Epithelial cell of prostate (primary cell): ENCODE measurements at regions not wholly inside any gene's neighbourhood (a gene's known extent, or its start where the extent isn't known, plus 50 kb on each side); places are given as distances from the start of the nearest gene placed in this dataset.

Source experiments
- DNase-seq: peaks from one replicate; pipeline ENCODE4 v3.0.0-alpha.2; 2011; ENCODE audit warnings: low read depth, low spot score
- H3K27ac ChIP-seq: fragments of 450-650 bp; 2 replicates; pipeline ENCODE4 v1.5.1; 2017; ENCODE audit warnings: mild to moderate bottlenecking

DNA sequence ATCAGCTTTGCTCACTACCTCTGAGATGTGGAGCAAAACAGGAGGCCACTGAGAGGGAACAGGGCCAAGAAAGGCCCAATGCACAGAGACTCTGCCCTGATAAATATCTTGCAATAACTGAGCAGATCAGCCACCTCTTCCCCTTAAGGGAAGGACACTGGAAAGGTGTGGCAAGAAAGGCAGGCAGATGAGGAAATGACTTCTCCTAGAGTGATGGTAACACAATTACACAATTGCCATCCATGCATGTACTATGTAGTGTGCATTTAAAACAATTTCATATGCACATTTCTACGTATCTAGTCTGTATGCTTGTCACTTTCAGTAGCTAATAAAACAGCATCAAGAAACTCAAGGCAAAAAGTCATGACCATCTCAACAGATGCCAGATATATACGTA lies 322.5 kb downstream of the DRD1 start:
- no peak for DNase-seq
- no peak overlapping the region for H3K27ac ChIP-seq

DNA sequence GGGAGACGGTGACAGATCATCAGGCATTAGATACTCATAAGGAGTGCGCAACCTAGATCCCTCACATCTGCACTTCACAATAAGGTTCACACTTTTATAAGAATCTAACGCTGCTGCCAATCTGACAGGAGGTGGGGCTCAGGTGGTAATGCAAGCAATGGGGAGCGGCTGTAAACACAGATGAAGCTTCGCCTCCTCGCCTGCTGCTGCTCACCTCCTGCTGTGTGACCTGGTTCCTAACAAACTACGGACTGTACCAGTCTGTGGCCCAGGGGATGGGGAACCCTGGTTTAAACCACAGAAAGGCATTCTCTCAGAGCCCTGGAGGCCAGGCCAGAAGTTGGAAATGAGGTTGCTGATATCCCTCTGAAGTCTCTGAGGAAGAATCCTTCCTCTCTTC lies 323.6 kb downstream of the DRD1 start:
- DNase-seq: no peak
- H3K27ac ChIP-seq: no peak overlapping the region

DNA sequence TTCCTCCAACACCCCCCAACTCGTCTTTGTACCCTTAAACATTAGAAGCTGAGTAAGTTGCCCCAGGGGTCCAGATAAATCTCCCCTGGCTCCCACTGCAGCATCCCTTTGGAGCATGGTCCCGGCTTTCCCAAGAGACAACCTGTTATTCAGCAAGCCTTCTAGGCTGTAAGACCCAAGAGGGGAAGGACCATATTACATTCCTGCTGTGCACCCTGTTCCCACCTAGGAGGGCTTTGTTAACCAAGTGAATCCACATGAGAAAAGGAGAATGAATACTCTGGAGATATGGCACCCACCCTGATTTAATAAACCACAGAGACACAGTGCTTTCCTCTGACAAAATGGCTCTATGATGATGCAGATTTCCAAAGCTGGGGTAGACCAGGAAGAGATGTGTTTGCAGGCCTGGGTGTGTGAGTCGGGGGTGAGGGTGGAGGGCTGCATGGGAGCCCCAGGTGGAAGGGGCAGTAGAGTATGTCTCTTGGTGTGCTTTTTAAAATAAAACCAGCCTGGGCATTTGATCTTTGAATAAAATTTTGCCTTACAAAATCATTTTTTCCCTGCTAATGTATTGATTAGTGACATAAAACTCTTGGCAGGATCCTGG lies 325.2 kb downstream of the DRD1 start:
- H3K27ac ChIP-seq: no peak overlapping the region
- DNase-seq: no peak

DNA sequence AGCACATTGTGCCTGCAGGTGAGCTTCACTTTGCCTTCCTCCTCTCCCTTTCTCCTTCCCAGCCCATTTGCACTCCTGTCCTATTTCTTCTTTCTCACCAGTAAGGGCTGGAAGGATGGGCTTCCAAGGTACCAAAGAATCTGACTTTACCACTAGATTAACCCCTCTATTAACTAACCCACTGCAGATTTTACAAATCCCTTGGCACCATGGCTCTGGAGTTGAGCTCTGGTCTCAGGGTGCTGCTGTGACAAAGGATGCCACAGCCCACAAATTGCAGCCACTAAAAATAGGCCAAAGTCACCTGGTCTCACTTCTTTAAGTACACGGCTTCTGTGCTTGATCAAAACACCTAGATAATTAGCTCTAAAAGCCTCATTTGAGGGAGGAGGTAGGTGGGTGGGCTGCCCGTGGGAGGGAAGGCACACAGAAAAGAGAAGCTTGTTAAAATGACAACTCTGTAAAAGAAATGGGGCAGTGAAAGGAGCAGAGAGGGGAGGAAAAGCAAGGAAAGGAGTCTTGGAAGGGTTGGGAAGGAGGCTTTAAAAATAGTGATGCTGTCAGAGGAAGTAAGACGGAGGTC lies 327.4 kb downstream of the DRD1 start:
- no peak for DNase-seq

DNA sequence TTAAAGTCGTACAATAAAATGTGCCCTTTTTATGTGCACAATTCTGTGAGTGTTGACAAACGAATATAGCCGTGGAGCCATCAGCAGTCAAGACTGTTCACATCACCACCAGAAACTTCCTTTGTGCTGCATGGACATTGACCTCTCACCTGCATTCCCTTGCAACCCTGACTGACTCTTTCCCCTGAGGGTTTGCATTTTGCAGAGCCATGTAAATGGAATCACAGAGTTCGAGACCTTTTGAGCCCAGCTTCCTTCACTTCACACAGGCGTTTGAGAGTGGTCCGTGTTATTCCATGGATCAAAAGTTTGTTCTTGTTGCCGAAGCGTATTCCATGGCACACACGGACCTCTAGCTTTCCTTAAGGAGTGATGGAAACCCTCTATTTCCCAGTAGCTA lies 328.2 kb downstream of the DRD1 start:
- DNase-seq: no peak
- H3K27ac ChIP-seq: no peak overlapping the region

More for the DNA sequence above, 327.4 kb downstream of the DRD1 start:
- H3K27ac ChIP-seq: no peak overlapping the region

DNA sequence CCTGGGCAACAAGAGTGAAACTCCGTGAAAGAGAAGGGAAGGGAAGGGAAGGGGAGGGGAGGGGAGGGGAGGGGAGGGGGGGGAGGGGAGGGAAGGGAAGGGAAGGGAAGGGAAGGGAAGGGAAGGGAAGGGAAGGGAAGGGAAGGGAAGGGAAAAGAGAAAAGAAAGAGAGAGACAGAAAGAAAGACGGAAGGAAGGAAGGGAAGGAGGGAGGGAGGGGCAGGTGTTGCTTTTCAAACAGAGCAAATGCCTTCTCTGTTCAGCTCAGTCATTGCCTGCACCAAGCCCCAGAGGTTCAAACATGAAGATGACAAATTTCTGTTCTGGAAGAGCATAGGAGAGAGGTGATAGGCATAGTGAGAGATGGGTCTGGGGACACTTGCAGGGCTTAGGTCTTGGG lies 330.0 kb downstream of the DRD1 start:
- DNase-seq: no peak
- H3K27ac ChIP-seq: no peak overlapping the region

DNA sequence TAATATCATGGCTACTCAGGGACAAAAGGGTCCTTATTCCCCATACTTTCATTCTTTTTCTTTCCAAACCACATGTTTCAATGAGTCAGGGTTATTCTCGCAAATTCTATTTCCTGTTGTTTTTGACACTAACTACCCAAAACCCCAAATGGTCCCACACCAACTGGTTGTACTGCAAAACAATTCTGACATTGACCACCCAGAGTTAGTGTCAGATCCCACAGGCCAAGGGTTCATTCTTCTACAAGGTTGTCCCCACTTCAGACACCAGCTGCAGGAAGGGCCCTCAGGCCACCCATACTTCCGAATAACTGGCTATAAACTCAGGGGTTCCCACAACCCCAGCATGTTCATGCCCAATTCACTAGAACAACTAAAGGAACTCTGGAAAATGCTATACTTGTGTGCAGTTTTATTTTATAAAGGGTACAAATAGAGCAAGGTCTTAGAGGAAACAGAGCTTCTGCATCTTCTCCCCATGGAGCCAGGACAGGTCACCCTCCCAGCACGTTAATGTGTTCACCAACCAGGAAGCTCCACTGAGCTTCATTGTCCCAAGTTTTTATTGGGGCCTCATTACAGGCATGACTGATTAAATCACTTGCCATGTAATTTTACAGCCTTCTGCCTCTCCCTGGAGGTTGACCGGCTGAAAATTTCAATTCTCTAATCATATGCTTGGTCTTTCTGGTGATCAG lies 334.8 kb downstream of the DRD1 start:
- no peak overlapping the region for H3K27ac ChIP-seq
- no peak for DNase-seq

DNA sequence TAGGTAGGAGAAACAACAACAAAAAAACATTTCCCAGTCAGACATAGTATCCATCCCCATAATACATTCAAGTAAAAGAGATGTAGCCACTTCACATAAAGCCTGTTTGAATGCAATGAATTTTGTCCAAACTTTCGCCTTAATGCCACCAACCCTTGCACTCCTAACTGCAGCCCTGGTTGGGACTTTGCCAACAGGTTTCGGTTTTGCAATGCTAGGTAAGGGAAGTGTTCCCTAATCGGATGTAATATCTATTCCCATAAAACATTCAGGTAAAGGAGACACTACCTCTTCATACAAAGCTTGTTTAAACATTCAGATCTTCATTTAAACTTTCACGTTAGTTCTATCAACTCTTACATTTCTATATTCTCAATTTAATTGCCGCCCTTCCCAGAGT lies 336.1 kb downstream of the DRD1 start:
- H3K27ac ChIP-seq: no peak overlapping the region
- no peak for DNase-seq

DNA sequence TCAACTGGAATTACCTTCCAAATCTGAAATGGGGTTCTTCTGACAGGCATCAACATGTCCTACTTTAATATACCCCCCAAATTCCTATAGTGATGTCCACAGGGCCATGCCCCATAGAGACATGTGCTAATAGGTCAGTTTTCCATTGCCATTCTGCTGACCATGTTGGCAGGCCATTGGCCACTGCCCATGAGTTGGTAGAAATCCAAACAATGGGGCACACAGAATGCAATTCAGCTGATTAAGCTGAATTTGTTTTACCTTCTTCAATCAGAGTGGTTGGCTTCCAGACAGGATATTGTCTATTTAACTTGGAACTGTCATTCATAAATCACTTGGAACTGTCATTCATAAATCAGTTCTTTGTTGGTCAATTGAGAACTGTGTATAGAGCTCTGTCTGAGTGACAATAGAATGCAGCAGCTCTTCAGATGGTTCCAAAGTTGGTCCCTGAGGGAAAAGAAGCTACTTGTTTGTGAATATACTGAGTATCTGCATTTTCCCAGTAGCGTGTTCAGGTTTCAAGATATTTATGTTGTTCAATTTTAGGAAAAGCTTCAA lies 336.9 kb downstream of the DRD1 start:
- DNase-seq: no peak

DNA sequence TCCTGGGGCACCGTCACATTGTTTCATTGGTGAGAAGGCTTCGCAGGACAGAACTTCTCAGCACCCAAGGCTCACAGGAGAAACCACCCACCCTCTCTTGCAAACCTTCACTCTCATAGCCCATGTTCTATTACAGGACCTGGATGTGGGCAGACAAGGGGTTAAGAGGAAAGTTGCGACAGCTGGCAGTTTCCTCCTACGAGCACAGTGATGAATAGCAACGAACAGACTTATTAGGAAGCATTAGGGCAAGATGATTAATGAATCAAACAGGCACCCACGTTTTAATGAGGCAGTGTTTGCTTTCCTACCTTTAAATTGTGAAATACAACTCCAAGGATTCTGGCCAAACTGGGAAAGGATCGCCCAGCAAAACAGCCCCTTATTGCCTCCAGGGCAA lies 339.3 kb downstream of the DRD1 start:
- H3K27ac ChIP-seq: no peak overlapping the region
- DNase-seq: no peak

More for the DNA sequence above, 336.9 kb downstream of the DRD1 start:
- no peak overlapping the region for H3K27ac ChIP-seq

DNA sequence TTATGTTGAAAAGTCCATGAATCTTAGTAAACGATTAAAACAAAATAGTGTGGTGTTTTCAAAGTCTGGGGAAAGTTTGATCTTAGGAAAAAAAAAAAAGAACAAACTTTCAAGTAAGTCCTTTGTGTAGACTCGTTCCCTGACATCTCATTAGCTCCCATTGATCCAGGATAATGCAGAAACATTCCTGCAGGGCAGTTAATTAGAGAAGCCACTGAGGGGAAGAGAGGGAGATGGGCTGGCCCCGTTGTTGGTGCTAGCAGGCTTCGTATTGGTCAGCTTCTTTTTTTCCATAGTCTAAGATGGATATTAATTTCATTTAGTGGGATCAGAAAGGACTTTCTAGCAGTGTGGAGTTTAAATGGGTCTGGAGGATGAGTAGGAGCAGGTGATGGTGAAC lies 340.2 kb downstream of the DRD1 start:
- DNase-seq: no peak
- no peak overlapping the region for H3K27ac ChIP-seq

DNA sequence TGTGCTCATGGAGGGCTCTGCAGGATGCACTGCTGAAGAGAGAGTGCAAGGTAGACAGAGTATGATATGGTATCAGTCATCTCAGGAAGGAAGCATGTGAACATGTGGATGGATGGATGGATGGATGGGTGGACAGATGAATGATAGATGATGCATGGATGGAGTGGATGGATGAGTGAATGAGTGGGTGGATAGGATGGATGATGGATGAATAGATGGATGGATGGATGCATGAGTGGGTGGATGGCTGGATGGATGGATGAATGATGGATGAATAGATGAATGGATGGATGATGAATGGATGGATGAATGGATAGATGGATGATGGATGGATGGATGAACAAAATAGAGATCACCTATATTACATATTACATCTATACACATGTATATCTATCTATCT lies 341.3 kb downstream of the DRD1 start:
- no peak overlapping the region for H3K27ac ChIP-seq

DNA sequence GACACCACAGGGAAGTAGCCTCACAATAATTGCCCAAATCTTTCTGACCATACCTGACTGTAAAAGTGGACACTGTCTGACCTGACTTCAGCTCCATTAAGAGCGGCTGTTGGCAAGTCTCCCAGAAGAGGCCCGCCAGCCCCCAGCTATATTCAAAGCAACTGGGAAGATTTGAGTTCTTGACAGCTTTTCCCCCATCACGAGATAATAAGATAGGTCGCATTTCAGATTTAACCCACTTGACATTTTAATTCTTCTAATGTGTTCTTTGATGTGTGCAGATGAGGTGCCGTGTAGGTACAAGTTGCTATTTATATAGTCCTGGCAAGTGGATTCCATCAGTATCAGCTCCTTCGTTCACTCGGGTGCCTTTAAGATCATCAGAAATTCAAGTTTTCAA lies 345.7 kb downstream of the DRD1 start:
- no peak overlapping the region for H3K27ac ChIP-seq
- no peak for DNase-seq

More for the DNA sequence above, 341.3 kb downstream of the DRD1 start:
- DNase-seq: no peak

DNA sequence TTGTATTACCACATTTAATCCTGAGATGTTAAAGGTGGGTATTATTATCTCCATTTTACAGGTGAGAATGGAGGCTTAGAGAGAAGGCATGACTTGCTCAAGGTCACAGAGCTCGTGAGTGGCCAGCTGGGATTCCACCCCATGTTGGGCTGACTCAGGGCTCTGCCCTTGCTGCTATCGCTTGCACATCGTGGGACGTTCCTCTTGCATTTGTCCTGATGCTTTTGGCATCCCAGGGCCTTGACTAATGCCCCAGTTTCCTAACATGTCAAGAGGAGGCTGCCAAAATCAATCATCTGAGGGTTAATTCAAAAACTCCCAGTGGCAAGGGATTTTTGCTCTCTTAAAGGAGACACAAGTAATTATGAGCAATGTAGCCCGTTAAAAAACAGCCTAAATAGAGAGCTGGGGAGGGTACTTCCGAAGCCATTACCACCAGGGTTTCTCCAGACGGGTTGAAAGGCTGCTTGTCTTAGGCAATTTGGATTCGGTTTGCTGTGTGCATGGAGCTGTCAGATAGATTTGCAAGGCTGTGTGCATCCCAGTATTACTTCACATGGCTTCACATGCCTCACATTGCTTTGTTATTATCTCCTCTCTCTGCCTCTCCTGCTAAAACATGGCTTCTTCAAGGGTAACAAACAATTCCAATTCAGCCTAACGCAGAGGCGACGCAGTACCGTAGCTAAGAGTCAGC lies 347.4 kb downstream of the DRD1 start:
- no peak overlapping the region for H3K27ac ChIP-seq
- no peak for DNase-seq

DNA sequence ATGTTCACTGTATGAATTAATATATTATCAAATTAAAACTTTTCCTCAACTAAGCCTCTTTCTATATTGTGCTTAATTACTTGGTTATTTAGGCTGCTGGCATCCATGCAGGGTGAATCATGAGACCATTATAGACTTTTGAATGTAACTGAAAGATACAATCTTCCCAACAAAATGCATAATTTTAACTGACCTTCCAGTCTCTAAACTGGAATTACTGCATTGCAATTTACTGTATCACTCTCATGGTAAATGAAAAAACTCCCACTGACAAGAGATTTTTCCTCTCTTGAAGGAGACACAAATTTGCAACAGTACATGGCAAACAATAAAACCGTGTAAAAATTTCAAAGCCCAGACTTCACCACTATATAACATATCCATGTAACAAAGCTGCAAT lies 349.5 kb downstream of the DRD1 start:
- DNase-seq: no peak
- no peak overlapping the region for H3K27ac ChIP-seq

DNA sequence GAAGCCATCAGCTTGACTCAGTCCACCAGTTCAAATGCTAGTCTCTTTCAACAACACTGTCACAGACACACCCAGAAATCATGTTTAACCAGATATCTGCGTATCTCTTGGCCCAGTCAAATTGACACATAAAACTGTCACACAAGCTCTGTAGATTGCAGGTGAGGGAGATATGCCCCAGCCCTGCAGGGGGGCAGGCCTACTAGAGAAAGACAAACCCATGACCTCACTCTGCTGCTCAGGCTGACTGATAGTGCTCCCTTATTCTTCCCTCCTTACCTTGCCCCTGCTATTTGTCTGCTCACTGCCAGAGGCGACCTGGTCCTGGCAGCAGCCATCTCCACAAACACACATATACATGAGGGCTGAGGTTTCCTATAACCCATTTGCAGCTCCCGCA lies 351.3 kb downstream of the DRD1 start:
- no peak for DNase-seq
- no peak overlapping the region for H3K27ac ChIP-seq

DNA sequence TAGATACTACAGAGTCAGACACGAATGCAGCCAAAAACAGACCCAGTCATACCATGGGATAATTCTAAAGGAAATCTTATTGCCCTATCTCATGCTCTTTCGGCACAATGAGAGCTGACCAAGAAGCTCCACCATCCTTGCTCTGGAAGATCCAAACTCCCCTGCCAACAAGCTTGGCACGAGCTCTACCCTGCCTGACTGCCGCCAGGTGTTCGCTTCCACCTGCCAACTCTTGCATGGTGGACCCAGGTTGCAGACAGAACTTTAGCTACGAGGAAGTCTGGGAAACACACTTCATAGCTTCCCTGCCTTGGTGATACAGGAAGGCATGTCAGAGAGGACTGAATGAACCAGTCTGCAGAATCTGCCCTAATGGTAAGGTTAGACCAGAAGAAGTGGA lies 355.0 kb downstream of the DRD1 start:
- DNase-seq: no peak
- no peak overlapping the region for H3K27ac ChIP-seq

DNA sequence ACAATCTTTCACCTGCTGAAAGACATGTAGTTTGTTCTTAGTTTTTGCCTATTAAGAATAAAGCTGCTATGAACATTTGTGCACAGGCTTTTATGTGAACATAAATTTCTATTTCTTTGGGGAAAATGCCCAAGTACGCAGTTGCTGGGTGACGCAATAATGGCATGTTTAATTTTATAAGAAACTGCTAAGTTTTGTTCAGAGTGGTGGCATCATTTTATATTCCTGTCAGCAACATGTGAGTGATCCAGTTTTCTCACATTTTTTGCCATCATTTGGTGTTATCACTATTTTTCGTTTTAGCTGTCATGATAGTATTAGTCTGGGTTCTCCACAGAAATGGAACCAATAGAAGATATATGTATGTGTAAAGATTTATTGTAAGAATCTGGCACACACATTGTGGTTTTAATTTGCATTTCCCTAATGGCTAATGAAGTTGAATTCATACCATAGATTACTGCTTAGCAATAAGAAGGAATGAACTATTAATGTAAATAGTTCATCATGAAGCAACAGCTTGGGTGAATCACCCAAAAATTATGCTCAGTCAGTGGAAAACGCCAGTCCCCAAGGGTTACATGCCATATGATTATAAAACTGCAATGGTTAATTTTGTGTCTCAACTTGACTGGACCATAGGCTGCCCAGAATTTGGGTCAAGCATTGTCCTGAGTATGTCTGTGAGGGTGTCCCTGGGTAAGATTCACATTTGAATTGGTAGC lies 358.6 kb downstream of the MSX2 start:
- no peak overlapping the region for H3K27ac ChIP-seq
- no peak for DNase-seq

DNA sequence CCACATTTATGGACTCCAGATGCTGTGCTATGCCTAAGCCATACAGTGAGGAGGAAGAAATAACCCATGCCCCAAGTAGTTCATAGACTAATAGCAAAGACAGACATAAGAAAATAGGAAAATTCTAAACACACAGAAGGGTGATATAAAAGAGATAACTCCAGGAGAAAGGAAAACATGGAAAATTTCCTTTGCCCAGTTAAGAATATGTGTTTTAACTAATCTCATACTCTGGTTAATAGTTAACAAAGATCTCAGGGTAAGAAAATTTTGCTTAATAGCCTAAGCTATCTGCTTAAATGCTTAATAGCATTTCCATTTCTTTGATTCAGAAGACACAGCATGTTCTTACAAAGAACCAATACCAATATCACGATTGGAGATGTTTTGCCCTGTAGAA lies 358.0 kb downstream of the MSX2 start:
- DNase-seq: no peak
- H3K27ac ChIP-seq: no peak overlapping the region

DNA sequence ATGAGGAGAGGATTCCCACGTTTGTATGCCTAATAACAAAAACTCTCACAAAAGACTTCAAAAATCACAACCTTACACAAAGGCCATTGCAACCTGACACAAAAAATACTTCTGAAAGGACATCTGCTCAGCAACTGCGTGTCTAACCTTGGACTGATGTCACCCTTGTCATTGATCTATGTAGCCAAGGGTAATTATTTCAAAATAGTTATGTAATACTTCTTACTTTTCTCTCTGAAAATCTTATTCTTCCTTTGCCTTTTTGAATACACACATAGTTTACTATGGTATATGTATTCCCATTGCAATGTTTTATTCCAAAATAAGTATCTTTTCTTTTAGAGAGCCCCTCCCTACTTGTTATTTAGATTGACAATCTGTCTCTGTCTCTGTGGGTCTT lies 355.3 kb downstream of the MSX2 start:
- DNase-seq: no peak
- H3K27ac ChIP-seq: no peak overlapping the region
